ENCODE measurements at regions not wholly inside any gene's neighbourhood (a gene's known extent, or its start where the extent isn't known, plus 50 kb on each side); places are given as distances from the start of the nearest gene placed in this dataset.

GRCh38 chr4:106869551-106869950 lies 166.6 kb downstream of the DKK2 start:
- H3K36me3 ChIP-seq (ENCODE audit: control insufficient read depth, insufficient read depth, low read length): no peaks in the 10 kb centered on the region
- H3K9me3 ChIP-seq (ENCODE audit: control insufficient read depth, low read length): no peaks in the 10 kb centered on the region
- no peaks in the 10 kb centered on the region for H3K4me1 ChIP-seq (ENCODE audit: control insufficient read depth, insufficient read depth, low read length, poor library complexity, severe bottlenecking)
- no peak overlapping the region for H3K4me3 ChIP-seq (ENCODE audit: extremely low read depth, insufficient read depth, low read length, poor library complexity, severe bottlenecking)
- WGBS, 2 experiments (ENCODE audit: insufficient coverage in 2 of 2): 75% methylated on average over 1 of the region's 1 CpG; no CpG with 5 or more reads in 1 of the 2 experiments
- H3K27ac ChIP-seq (ENCODE audit: low read depth, low read length, severe bottlenecking): no peak overlapping the region

- Histone ChIP-seq H3K27ac (ENCODE audit: low read depth, low read length, severe bottlenecking) (no peak overlapping the region), H3K4me1 (ENCODE audit: control insufficient read depth, insufficient read depth, low read length, poor library complexity, severe bottlenecking) (no peaks in the 10 kb centered on the region), H3K9me3 (ENCODE audit: control insufficient read depth, low read length) (no peaks in the 10 kb centered on the region), H3K36me3 (ENCODE audit: control insufficient read depth, insufficient read depth, low read length) (no peaks in the 10 kb centered on the region), H3K4me3 (ENCODE audit: extremely low read depth, insufficient read depth, low read length, poor library complexity, severe bottlenecking) (no peak overlapping the region)
- 83 to 86% methylated on average over 1 of the region's 2 CpGs for WGBS, 2 experiments (ENCODE audit: insufficient coverage in 2 of 2)
Observed at GRCh38 chr4:106868381-106869035, 167.6 kb downstream of the DKK2 start.

GRCh38 chr4:106864231-106864630 lies 171.9 kb downstream of the DKK2 start:
- Histone ChIP-seq H3K4me1 (ENCODE audit: control insufficient read depth, insufficient read depth, low read length, poor library complexity, severe bottlenecking) (no peaks in the 10 kb centered on the region), H3K9me3 (ENCODE audit: control insufficient read depth, low read length) (no peaks in the 10 kb centered on the region), H3K27ac (ENCODE audit: low read depth, low read length, severe bottlenecking) (no peak overlapping the region), H3K36me3 (ENCODE audit: control insufficient read depth, insufficient read depth, low read length) (no peaks in the 10 kb centered on the region), H3K4me3 (ENCODE audit: extremely low read depth, insufficient read depth, low read length, poor library complexity, severe bottlenecking) (no peak overlapping the region)

GRCh38 chr4:106854569-106855351 lies 181.4 kb downstream of the DKK2 start:
- H3K36me3 ChIP-seq (ENCODE audit: control insufficient read depth, insufficient read depth, low read length): no peaks in the 10 kb centered on the region
- H3K4me1 ChIP-seq (ENCODE audit: control insufficient read depth, insufficient read depth, low read length, poor library complexity, severe bottlenecking): no peaks in the 10 kb centered on the region
- no peak overlapping the region for H3K27ac ChIP-seq (ENCODE audit: low read depth, low read length, severe bottlenecking)
- H3K4me3 ChIP-seq (ENCODE audit: extremely low read depth, insufficient read depth, low read length, poor library complexity, severe bottlenecking): no peak overlapping the region
- no peaks in the 10 kb centered on the region for H3K9me3 ChIP-seq (ENCODE audit: control insufficient read depth, low read length)

GRCh38 chr4:106852426-106852825 lies 183.7 kb downstream of the DKK2 start:
- 83 to 88% methylated on average over 1 of the region's 1 CpG for WGBS, 2 experiments (ENCODE audit: insufficient coverage in 2 of 2)
- no peaks in the 10 kb centered on the region for H3K9me3 ChIP-seq (ENCODE audit: control insufficient read depth, low read length)
- H3K4me3 ChIP-seq (ENCODE audit: extremely low read depth, insufficient read depth, low read length, poor library complexity, severe bottlenecking): no peak overlapping the region
- no peaks in the 10 kb centered on the region for H3K36me3 ChIP-seq (ENCODE audit: control insufficient read depth, insufficient read depth, low read length)
- H3K27ac ChIP-seq (ENCODE audit: low read depth, low read length, severe bottlenecking): no peak overlapping the region
- H3K4me1 ChIP-seq (ENCODE audit: control insufficient read depth, insufficient read depth, low read length, poor library complexity, severe bottlenecking): no peaks in the 10 kb centered on the region

- Histone ChIP-seq H3K4me1 (ENCODE audit: control insufficient read depth, insufficient read depth, low read length, poor library complexity, severe bottlenecking) (no peaks in the 10 kb centered on the region), H3K4me3 (ENCODE audit: extremely low read depth, insufficient read depth, low read length, poor library complexity, severe bottlenecking) (no peak overlapping the region), H3K27ac (ENCODE audit: low read depth, low read length, severe bottlenecking) (no peak overlapping the region), H3K36me3 (ENCODE audit: control insufficient read depth, insufficient read depth, low read length) (no peaks in the 10 kb centered on the region), H3K9me3 (ENCODE audit: control insufficient read depth, low read length) (no peaks in the 10 kb centered on the region)
- WGBS, 2 experiments (ENCODE audit: insufficient coverage in 2 of 2): no CpG with 5 or more reads among the region's 1 CpG
Observed at GRCh38 chr4:106851726-106852125, 184.4 kb downstream of the DKK2 start.

- Histone ChIP-seq H3K4me1 (ENCODE audit: control insufficient read depth, insufficient read depth, low read length, poor library complexity, severe bottlenecking) (no peaks in the 10 kb centered on the region), H3K27ac (ENCODE audit: low read depth, low read length, severe bottlenecking) (no peak overlapping the region), H3K9me3 (ENCODE audit: control insufficient read depth, low read length) (no peaks in the 10 kb centered on the region), H3K4me3 (ENCODE audit: extremely low read depth, insufficient read depth, low read length, poor library complexity, severe bottlenecking) (no peak overlapping the region), H3K36me3 (ENCODE audit: control insufficient read depth, insufficient read depth, low read length) (no peaks in the 10 kb centered on the region)
- 72 to 80% methylated on average over 2 of the region's 2 CpGs for WGBS, 2 experiments (ENCODE audit: insufficient coverage in 2 of 2)
Observed at GRCh38 chr4:106850691-106851090, 185.4 kb downstream of the DKK2 start.

GRCh38 chr4:106835919-106836318 lies 200.2 kb downstream of the DKK2 start:
- H3K9me3 ChIP-seq (ENCODE audit: control insufficient read depth, low read length): peaks cover 15% of the 10 kb centered on the region

GRCh38 chr4:106830879-106831278 lies 205.2 kb downstream of the DKK2 start:
- Histone ChIP-seq H3K27ac (ENCODE audit: low read depth, low read length, severe bottlenecking) (no peak overlapping the region), H3K4me1 (ENCODE audit: control insufficient read depth, insufficient read depth, low read length, poor library complexity, severe bottlenecking) (no peaks in the 10 kb centered on the region), H3K9me3 (ENCODE audit: control insufficient read depth, low read length) (no peaks in the 10 kb centered on the region), H3K36me3 (ENCODE audit: control insufficient read depth, insufficient read depth, low read length) (no peaks in the 10 kb centered on the region), H3K4me3 (ENCODE audit: extremely low read depth, insufficient read depth, low read length, poor library complexity, severe bottlenecking) (no peak overlapping the region)

More at GRCh38 chr4:106835919-106836318, 200.2 kb downstream of the DKK2 start:
- Histone ChIP-seq H3K4me1 (ENCODE audit: control insufficient read depth, insufficient read depth, low read length, poor library complexity, severe bottlenecking) (no peaks in the 10 kb centered on the region), H3K27ac (ENCODE audit: low read depth, low read length, severe bottlenecking) (no peak overlapping the region), H3K36me3 (ENCODE audit: control insufficient read depth, insufficient read depth, low read length) (no peaks in the 10 kb centered on the region), H3K4me3 (ENCODE audit: extremely low read depth, insufficient read depth, low read length, poor library complexity, severe bottlenecking) (no peak overlapping the region)

- no CpG with 5 or more reads among the region's 1 CpG for WGBS, 2 experiments (ENCODE audit: insufficient coverage in 2 of 2)
- Histone ChIP-seq H3K27ac (ENCODE audit: low read depth, low read length, severe bottlenecking) (no peak overlapping the region), H3K4me3 (ENCODE audit: extremely low read depth, insufficient read depth, low read length, poor library complexity, severe bottlenecking) (no peak overlapping the region), H3K36me3 (ENCODE audit: control insufficient read depth, insufficient read depth, low read length) (no peaks in the 10 kb centered on the region), H3K9me3 (ENCODE audit: control insufficient read depth, low read length) (peaks cover 7% of the 10 kb centered on the region), H3K4me1 (ENCODE audit: control insufficient read depth, insufficient read depth, low read length, poor library complexity, severe bottlenecking) (no peaks in the 10 kb centered on the region)
Observed at GRCh38 chr4:106818764-106819163, 217.3 kb downstream of the DKK2 start.

- Histone ChIP-seq H3K4me1 (ENCODE audit: control insufficient read depth, insufficient read depth, low read length, poor library complexity, severe bottlenecking) (no peaks in the 10 kb centered on the region), H3K36me3 (ENCODE audit: control insufficient read depth, insufficient read depth, low read length) (no peaks in the 10 kb centered on the region), H3K4me3 (ENCODE audit: extremely low read depth, insufficient read depth, low read length, poor library complexity, severe bottlenecking) (no peak overlapping the region), H3K27ac (ENCODE audit: low read depth, low read length, severe bottlenecking) (no peak overlapping the region), H3K9me3 (ENCODE audit: control insufficient read depth, low read length) (no peaks in the 10 kb centered on the region)
- no CpG with 5 or more reads among the region's 1 CpG for WGBS, 2 experiments (ENCODE audit: insufficient coverage in 2 of 2)
Observed at GRCh38 chr4:106816496-106816895, 219.6 kb downstream of the DKK2 start.

Data from mesodermal cell (in vitro differentiated cells).